Aorta (tissue), 2 donors: ENCODE measurements at regions not wholly inside any gene's neighbourhood (a gene's known extent, or its start where the extent isn't known, plus 50 kb on each side); places are given as distances from the start of the nearest gene placed in this dataset.

ENCODE experiments used
- microRNA-seq, 2 donors: library from miRNA; unstranded; fragments of <30 nt; microRNA quantifications; one replicate each; pipeline ENCODE4 v1.2.0, GENCODE V29; 2020
- donor health status: DM: no; HTN: no; CAD: no.
- donor health status: DM: yes; HTN: yes; CAD: no.

Small RNAs in the stretch of these regions (microRNA-seq; reads per million reads assigned to microRNA genes)
- 0 to 0.99 reads per million in 2 donors for gene MIR1305
